IMR-90 (cell line): ENCODE measurements at regions not wholly inside any gene's neighbourhood (a gene's known extent, or its start where the extent isn't known, plus 50 kb on each side); places are given as distances from the start of the nearest gene placed in this dataset.

Experiments
- BHLHE40 ChIP-seq: fragments of 150-350 bp; IDR thresholded peaks from 2 replicates; pipeline ENCODE4 v1.6.1; 2016; ENCODE audit warnings: mild to moderate bottlenecking, low read depth, low read length
- CEBPB ChIP-seq: IDR thresholded peaks from 2 replicates; pipeline ENCODE4 v1.6.1; 2012; ENCODE audit warnings: low read depth, low read length, improper control_type of control experiment
- CTCF ChIP-seq: conservative IDR thresholded peaks from 2 replicates; pipeline ENCODE4 v1.5.1; 2012; ENCODE audit warnings: mild to moderate bottlenecking, low read depth, low read length, improper control_type of control experiment
- FOS ChIP-seq: fragments of 150-350 bp; IDR thresholded peaks from 2 replicates; pipeline ENCODE4 v1.6.1; 2016; ENCODE audit warnings: low read depth, low read length
- MAFK ChIP-seq: IDR thresholded peaks from 2 replicates; pipeline ENCODE4 v1.6.1; 2012; ENCODE audit warnings: low read depth, low read length, improper control_type of control experiment
- MAZ ChIP-seq: IDR thresholded peaks from 2 replicates; pipeline ENCODE4 v1.6.1; 2012; ENCODE audit warnings: low read depth, mild to moderate bottlenecking, low read length, improper control_type of control experiment, moderate library complexity, borderline replicate concordance
- MXI1 ChIP-seq: IDR thresholded peaks from 2 replicates; pipeline ENCODE4 v1.6.1; 2012; ENCODE audit warnings: low read depth, mild to moderate bottlenecking, low read length, moderate library complexity, borderline replicate concordance
- POLR2A ChIP-seq: IDR thresholded peaks from 2 replicates; pipeline ENCODE4 v1.6.1; 2012; ENCODE audit warnings: mild to moderate bottlenecking, low read depth, low read length
- RAD21 ChIP-seq: IDR thresholded peaks from 2 replicates; pipeline ENCODE4 v1.6.1; 2012; ENCODE audit warnings: low read length, improper control_type of control experiment
- RCOR1 ChIP-seq: IDR thresholded peaks from 2 replicates; pipeline ENCODE4 v1.6.1; 2012; ENCODE audit warnings: mild to moderate bottlenecking, low read length, improper control_type of control experiment; ENCODE audit not compliant: insufficient replicate concordance
- RFX5 ChIP-seq: IDR thresholded peaks from 2 replicates; pipeline ENCODE4 v1.8.0; 2012; ENCODE audit warnings: low read depth, mild to moderate bottlenecking, low read length, moderate library complexity
- SMC3 ChIP-seq: fragments of 150-350 bp; IDR thresholded peaks from 2 replicates; pipeline ENCODE4 v1.6.1; 2016; ENCODE audit warnings: low read depth, mild to moderate bottlenecking, antibody characterized with exemption, low read length, moderate library complexity
- USF2 ChIP-seq: fragments of 150-350 bp; IDR thresholded peaks from 2 replicates; pipeline ENCODE4 v1.6.1; 2017; ENCODE audit warnings: mild to moderate bottlenecking, antibody characterized with exemption, low read length, low read depth

GRCh38 chr2:118689456-118689855 is 158.0 kb downstream of the EN1 start:
- TF ChIP-seq CTCF: no peak
- TF ChIP-seq RFX5: no peak
- no peak for TF ChIP-seq POLR2A
- TF ChIP-seq SMC3: no peak
- no peak for TF ChIP-seq MAFK
- no peak for TF ChIP-seq CEBPB
- no peak for TF ChIP-seq USF2
- TF ChIP-seq RAD21: no peak
- no peak for TF ChIP-seq RCOR1
- no peak for TF ChIP-seq FOS
- TF ChIP-seq MAZ: no peak
- TF ChIP-seq MXI1: no peak
- no peak for TF ChIP-seq BHLHE40
